GM21367 (cell line): ENCODE measurements at regions not wholly inside any gene's neighbourhood (a gene's known extent, or its start where the extent isn't known, plus 50 kb on each side); places are given as distances from the start of the nearest gene placed in this dataset.

Source experiments
- ATAC-seq: cut with Tn5 transposase; IDR thresholded peaks from one replicate; pipeline ENCODE4 v1.9.1; 2021; ENCODE audit not compliant: unreplicated experiment

DNA sequence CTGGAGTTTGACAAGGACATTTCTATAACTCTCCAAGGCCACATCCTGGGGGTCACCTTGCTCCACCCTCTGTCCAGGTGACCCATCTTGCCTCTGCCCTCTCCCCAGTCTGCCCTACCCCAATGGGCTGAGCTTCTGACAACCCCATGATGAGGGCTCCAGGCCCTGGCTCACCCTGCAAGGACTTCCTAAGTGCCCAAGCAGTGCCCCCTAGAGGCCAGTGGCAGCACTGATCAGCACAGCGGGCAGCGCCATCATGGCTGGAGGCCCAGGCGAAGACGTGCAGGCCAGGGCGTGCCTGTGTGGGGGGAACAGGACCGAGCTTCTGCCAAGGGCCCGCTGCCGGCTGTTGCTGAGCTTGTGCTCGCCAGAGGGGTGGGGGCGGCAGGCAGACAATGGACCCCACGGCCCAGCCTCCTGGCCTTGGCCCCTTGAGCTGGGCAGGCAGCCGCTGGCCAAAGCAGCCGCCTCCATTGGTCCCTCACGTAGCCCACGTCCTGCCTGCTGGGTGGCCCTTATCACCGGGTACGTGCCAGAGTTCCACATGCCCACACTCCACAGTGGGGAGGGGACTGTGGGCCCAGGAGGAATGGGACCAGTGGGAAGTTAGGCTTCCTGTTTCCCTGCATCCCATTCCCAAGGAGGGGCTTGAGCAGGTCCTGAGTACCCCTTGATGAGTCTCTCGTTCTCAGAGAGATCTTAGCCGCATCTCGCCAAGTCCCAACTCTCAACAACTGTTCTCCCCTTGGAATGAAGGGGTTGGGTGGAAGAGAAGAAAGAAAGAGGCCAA, 64.3 kb downstream of the MRPL14 start:
- no peak for ATAC-seq

DNA sequence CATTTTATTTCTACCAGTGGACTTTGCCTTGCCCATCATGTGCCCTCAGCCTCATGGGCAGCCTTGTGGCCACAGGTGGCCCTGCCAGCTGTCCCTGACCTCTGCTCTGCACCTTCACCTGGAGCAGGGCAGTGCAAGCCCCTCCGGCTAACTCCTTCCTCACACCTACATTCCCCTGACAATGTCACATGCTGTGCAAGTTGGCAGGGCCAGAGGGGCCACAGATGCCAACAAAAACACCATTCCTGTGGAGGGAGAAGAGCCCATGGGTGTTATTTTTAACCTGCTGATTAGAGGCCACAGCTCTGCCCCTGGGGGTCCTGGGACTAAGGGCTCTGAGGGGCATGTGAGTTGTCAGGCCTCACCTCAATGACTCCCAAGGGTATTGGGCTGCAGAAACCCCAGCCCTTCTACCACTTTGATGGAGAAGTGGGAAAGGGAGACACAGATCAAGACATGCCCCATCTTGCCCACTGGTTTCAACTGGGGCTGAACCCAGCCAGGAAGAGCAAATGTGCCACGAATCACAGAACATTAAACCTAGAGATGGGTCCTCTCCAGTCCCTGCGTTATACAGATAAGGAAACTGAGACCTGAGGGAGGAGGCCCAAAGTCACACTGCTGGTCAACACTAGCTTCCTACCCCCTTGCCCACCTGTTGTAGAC, 65.0 kb downstream of the MRPL14 start:
- no peak for ATAC-seq

DNA sequence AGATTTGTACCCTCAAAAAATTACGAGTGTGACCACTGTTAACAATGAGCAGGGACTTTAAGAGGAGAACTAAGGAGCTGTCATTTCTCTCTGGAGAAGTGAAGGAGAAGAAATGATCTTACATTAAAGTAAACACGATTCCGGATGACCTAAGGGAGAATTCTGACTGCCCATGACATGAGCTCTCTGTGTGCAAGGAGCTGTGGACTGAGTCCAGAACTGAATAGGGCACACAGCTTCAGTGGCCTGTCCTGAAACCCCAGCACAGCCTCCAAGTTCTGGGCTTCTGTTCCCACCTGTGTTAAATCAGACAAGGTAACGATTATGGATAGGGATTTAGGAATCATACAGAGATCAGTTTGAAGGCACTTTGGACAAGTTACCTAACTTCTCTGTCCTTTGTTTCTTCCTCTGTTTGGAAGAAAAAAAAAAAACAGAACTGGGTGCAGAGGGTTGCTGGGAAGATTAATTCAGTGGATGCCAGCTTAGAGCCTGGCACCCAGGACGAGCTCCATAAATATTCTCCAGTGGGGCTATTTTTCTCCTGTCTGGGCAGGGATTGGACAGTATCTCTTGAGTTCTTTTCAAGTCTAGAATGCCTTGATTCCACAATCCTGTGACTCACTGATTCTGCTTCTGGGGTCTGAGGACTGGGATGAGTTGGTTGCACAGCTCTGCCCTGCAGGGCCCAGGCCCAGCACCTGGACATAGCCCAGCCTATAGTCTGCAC, 65.7 kb downstream of the MRPL14 start:
- ATAC-seq: no peak

DNA sequence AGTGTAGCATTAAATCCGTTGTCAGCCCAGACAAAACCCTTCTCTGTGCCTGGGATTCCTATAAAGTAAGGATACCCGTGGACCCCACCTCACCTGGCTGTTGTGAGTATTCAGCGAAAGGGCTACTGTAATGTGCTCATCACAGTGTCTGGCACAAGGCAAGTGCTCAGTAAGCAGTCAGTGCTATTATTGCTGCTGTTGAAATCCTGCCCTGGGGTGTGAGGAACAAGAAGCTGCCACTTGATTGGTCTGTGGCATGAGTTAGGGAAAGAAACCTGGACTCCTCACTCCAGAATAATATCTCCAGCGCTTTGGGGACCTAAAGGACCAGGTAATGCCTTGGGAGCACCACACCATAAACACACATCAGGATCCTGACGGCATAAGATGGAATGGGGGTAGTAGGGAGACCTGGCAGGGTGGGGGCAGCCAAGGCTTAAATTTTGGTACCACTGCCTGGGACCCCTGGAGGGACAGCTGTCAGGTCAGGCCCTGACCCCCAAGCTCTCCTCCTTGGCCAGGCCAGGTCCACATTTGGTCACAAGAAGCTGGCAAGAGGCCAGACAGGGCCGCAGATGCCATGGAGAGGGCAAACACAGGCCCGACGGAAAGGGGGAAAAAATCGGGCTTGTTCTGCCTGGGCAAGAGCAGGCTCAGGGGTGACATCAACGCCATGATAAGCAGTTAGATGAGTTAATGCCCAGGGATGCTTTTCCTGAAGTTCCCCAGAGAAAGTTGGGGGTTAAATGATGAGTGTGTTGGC, 66.5 kb downstream of the MRPL14 start:
- no peak for ATAC-seq

DNA sequence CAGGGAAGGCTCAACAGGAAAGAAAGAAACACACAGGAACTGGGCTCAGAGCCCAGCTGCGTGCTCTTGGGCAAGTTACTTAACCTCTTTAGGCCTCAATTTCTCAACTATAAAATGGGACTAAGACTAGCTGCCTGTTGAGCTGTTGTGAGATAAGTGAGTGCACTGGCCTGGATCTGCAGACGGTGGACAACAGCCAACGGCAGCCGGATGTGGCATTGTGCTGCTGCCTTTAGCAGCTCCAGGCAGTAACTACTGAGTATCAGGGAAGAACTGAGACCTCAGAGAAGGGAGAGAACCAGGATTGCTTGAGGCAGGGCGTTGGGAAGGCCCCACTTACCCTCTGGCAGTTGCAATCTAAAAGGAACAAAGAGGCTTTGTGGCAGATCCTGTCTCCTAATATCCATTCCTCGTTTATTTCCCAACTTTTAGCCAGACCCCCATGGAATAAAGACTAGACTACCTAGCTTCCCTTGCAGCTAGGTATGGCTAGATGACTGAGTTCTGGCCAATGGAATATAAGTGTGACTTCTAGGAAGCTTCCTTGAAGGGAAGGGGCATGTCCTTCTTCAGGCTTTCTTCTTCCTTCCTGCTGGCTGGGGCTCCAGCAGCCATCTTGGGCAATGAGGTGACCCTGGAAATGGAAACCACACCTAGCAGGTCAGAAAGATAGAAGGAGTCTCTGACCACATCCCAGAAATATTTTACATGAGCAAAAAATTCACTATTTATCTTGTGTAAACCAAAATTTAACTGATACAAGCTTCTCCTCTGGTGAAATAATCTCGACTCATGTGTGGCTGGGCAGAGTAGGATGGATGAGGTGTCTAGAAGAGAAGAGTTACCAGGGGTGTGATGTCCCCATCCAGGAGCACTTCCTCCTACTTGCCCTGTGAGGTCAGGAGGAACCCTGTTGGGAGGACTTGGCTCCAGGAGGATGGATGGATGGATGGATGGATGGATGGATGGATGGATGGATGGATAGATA, 67.6 kb downstream of the MRPL14 start:
- no peak for ATAC-seq

DNA sequence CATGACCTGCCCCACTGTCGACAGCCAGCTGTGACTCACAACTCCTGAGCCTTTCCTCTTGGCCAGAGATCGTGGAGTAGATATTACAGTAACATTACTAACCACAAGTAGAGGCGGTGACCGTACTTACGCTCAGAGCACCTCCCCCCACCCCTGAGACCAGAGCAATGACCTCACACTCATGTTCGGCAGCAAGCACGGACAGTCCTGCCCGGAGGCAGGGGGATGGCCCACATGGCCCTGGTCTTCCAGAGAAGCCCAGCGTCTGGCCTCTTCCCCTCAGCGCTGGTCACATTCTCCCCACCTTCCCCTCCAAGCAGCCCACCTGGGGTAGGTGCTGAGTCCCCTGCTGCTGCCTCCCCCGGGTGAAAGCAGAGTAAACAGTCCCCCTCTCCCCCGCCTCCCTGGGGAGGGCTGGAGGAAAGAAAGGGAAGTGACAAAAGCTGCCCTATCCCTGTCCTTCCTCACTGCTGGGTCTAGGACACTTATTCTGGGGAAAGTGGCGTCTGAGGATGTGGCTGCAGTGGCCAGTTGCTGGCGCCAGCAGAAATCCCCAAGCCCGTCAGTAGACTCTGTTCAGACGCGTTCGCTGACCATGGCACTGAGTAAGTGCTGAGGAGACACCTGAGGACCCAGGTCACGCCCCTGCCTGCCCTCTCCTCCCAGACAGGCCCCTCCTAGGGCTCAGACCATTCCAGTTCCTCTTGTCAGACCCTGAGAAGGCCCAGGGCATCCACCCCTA, 68.5 kb downstream of the MRPL14 start:
- peak; percentile 50 for ATAC-seq

DNA sequence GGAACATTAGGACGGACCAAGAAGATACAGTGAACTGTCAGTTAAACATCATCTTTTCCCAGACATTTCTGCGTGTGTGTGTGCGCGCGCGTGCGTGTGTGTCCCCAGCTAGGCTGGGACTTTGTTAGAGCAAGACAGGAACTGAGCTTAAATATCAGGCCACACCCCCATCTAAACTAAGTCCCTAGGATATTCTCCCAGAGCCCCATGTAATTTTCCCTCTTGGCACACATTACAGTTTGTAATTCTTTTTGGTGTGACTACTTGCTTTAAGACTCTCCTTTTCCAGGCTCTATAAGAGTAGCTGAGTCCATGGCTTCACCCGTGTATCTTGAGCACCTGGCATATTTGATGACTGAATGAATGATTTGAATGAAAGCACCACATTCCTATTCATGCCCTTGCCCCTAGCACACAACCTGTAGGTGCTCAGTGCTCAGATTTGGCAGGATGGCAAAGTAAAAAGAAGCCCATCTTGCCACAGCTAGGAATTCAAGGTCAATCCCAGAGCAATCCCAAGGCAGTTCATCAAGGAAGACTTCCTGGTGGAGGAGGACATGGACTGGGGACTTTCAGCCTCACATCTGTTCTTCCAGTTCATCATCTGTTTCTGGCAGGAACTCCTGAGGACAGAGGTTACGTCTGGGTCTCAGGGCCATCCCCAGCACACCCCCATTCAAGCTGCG, 69.2 kb downstream of the MRPL14 start:
- no peak for ATAC-seq

DNA sequence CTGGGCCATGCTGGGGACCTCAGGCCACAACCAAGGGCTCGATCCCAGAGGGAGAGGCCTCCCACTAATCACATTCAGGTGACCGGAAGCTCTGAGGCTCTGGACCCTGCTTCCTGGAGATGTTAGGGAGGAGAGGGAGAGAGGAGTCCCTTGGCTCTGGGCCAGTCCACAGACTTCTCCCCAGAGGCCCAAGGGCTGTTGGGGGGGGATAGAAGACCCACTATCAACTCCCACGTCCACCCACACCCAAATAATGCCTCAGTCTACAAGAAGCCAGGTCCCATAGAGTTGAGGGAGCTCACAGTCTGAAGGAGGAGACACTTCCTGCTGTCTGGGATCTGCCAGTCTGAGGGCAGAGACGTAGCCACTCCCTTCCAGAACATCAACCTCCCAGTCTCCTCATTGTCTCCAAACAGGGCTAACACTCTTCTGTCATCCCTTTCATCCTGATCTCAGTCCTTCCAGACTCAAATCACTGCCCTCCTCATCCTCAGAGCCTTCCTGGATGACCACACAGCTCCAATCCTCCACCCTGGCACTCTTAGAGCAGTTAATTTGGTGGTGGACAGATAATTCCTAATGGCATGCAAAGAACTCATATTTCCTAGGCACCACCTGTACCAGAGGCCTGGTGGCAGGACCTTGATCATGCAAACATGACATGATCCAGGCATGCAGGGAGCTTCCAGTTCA, 69.9 kb downstream of the MRPL14 start:
- no peak for ATAC-seq

DNA sequence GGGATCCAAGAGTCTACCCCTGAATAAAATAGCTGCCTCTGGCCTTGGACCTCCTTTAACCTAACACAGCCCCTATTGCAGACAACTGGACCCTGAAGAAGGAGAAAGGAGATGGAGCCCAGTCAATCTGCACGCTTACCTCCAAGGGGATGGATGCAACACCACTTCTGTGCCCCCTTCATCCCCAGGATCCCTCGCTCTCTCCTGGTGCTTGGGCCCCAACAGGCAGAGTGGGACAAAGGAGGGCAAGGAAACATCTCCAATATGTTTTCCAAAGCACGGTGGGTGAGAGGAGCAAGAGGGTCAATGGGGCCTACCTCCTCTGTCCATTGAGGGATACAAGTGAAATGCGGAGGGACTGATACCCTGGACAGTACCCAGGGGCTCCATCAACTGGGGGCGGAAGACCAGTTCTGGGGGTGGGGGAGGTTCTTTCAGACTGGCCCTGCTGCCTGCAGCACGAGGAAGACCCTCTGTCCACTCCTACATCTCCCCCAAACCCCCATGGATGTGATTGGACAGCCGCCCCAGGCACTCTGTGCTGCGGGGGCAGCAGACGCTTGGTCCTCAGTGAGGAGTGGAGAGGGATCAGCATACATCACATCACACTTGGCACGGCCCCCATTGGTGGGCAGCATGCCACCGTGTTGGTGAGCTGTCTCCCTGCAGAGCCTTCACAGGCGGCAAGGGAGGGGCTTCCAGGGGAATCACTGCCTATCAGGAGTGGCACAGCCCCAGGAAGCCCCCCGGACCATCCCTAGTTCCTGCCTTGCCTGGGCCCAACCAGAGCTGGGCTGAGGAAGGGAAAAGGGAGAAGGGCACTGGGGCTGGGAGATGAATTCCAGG, 70.6 kb downstream of the MRPL14 start:
- no peak for ATAC-seq

DNA sequence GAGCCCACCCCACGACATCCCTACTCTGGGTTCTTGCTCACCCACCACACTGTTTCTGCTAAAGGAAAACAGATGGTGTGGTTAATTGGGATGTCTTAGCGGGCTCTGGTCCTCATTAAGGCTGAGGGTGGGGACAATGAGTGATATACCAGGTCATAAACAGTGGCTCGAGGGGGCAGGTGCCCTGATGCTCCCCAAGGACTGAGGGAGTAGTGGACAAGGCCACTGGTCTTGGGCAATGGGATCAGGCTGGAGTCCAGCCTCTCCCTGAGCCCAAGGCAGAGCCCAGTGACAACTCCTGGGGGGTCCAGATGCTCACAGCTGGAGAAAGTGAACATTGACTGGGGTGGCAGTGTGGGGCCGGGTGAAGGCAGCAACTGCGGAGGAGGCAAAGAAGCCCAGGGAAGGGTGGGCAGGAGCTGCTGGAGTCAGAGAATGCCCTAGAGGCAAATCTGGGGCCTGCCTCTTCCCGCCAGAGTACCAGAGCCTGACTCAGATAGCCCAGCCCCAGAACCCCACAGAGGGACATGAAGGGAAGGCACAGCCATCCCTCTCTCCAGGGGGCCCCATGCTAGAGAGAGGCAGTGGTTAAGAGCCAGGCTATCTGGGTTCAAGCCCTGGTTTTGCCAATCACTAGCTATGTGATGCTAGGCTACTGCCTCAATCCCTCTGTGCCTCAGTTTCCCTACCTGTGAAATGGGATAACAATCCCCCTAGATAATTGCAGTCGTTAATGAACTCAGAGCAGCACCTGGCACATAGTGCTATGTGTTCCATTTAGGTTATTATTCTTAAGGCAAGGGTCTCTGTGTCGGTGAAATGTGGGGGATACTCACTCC, 72.3 kb downstream of the MRPL14 start:
- no peak for ATAC-seq

DNA sequence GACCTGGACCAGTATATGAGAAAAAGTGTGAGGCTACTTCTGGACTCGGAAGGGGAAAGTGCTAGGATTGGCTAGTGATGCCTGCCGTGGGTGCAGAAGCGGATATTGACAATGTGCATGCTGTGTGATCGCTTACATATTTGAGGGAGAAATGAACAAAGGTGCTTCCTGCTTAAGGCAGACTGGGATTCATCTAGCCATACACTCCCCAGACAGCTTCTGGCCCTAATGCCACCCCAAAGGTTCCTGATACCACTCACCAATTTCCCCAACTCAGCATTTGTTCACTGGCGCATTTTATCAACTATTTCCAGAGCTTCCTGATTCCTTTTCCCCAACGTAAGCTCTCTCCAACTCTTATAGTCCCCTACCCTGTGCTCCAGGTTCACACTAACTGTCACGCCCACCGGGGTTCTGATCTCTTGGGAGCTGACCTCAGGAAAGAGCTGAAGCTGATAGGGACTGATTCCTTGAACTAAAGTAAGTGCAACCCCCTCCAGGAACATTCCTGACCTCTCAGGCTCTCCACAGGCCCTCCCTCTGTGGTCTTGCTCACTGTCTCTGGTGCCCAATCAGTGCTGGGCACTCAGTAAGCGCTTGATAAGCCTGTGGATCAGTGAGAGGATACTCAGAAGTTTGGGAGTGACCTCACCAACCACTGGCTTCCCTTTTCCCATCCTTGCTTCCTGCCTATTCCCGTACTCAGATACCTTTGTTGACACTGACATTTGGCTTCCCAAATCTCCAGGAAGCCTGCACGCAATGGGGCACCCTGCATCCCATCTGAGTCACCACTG, 73.3 kb downstream of the MRPL14 start:
- ATAC-seq: no peak

DNA sequence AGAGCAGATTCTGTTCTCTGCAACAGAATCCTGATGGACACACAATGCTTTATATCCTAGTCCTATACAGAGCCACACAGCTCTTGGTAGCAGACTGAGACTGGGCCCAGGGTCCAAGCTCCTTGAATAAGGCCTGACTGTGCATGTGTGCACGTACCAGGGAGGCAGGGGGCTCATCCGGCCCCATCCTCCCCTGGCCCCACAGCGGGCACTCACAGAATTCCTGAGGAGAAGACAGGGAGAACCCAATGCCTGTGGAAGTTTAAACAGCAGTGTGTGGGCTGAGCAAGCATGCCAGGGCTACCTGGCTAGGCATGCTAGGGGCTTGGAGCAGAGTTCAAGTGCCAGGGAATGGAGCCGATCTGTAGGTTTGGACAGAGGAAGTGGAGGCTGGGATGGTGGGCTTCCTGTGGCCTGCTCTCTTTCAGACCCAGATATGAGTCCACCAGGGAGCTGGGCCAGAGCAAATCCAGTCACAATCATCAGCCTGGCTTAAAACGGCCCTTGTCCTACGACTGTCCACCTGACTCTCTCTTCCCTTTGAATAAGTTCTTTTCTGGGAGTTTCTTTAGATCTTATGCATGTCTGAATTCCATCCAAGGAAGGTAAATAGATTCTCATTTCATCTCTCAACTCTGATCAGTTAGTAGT, 74.0 kb downstream of the MRPL14 start:
- no peak for ATAC-seq

DNA sequence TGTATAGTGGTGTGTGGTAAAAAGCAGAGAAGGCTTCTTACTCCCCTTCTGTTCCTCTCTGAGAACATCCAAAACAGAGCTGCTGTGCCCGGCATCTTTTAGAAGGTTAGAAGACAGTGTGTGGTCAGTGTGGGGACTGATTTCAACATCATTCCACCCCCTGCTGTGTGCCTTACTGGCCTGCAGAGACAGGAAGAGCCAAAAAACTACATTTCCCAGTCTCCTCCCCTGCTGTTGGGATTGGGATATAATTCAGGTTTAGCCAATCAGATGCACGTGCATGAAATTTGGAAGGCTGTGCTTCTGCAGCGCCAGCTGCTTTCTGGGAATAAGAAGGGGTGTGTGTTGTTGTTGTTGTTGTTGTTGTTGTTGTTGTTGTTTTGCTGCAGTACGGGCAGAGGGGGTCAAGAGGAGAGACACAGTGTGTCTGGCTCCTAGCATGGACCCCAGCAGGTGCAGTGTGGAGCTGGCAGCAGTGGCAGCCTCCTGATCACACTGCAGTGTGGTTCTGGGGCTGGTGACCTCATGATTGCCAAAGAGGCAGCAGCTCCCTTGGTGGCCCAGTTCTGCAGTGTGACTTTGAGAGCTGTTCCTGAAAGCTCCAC, 74.7 kb downstream of the MRPL14 start:
- ATAC-seq: no peak

DNA sequence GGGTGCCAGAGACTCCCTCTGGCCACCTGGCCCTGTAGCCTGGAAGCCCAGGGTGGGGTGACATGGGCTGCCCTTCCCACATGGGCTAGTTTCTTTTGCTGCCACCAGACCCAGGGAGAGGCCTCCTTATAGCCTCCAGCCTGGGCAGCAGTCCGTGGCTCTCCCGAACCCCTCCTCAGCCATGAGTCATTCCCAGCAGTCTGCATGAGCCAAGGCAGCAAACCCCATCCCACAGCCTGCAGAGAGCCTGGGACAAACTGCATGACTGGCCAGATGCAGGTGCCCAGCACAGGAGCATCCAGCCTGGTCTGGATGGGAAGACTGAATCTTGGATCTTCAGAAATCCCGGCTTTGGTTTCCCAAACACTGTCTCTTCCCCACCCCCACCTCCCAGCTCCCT, 75.7 kb downstream of the MRPL14 start:
- ATAC-seq: no peak
